Hepatocyte (in vitro differentiated cells): ENCODE measurements at regions not wholly inside any gene's neighbourhood (a gene's known extent, or its start where the extent isn't known, plus 50 kb on each side); places are given as distances from the start of the nearest gene placed in this dataset.

Experiments used
- DNase-seq: peaks from one replicate; pipeline ENCODE4 v3.0.0-alpha.2; 2016; ENCODE audit warnings: low spot score
- H2AFZ ChIP-seq: fragments of 200-600 bp; sonication (generic); 2 replicates; pipeline ENCODE4 v1.6.0; 2016; ENCODE audit warnings: antibody characterized with exemption, mild to moderate bottlenecking
- H3K27ac ChIP-seq: fragments of 200-600 bp; sonication (generic); 2 replicates; pipeline ENCODE4 v1.5.1; 2016; ENCODE audit warnings: mild to moderate bottlenecking
- H3K27me3 ChIP-seq: fragments of 200-600 bp; sonication (generic); 2 replicates; pipeline ENCODE4 v1.6.1; 2016
- H3K36me3 ChIP-seq: fragments of 200-600 bp; sonication (generic); replicated peaks from 2 replicates; pipeline ENCODE4 v1.5.1; 2016; ENCODE audit warnings: low read depth; ENCODE audit not compliant: insufficient read depth
- H3K4me1 ChIP-seq: fragments of 200-600 bp; sonication (generic); 2 replicates; pipeline ENCODE4 v1.5.1; 2016; ENCODE audit warnings: mild to moderate bottlenecking, moderate library complexity; ENCODE audit not compliant: insufficient read depth
- H3K4me2 ChIP-seq: fragments of 200-600 bp; sonication (generic); 2 replicates; pipeline ENCODE4 v1.6.0; 2016
- H3K4me3 ChIP-seq: fragments of 200-600 bp; sonication (generic); 2 replicates; pipeline ENCODE4 v1.5.1; 2016; ENCODE audit warnings: mild to moderate bottlenecking
- H3K79me2 ChIP-seq: fragments of 200-600 bp; sonication (generic); 2 replicates; pipeline ENCODE4 v1.6.0; 2017; ENCODE audit warnings: mild to moderate bottlenecking
- H3K9me2 ChIP-seq: fragments of 200-600 bp; sonication (generic); replicated peaks from 2 replicates; pipeline ENCODE4 v1.6.0; 2017; ENCODE audit warnings: mild to moderate bottlenecking; ENCODE audit not compliant: insufficient read depth
- H3K9me3 ChIP-seq: fragments of 200-600 bp; sonication (generic); 2 replicates; pipeline ENCODE4 v1.5.1; 2016; ENCODE audit warnings: low read depth, mild to moderate bottlenecking
- H4K20me1 ChIP-seq: fragments of 200-600 bp; sonication (generic); 2 replicates; pipeline ENCODE4 v1.6.0; 2016; ENCODE audit warnings: mild to moderate bottlenecking; ENCODE audit not compliant: insufficient read depth, poor library complexity, severe bottlenecking
- EZH2 ChIP-seq: fragments of 200-600 bp; sonication (generic); IDR thresholded peaks from 2 replicates; pipeline ENCODE4 v1.6.1; 2016; ENCODE audit warnings: antibody characterized with exemption, mild to moderate bottlenecking, borderline replicate concordance
- EZH2phosphoT487 ChIP-seq: fragments of 200-600 bp; sonication (generic); IDR thresholded peaks from one replicate; pipeline ENCODE4 v1.6.1; 2018; ENCODE audit warnings: antibody characterized with exemption, mild to moderate bottlenecking, low read depth, moderate library complexity; ENCODE audit not compliant: unreplicated experiment, severe bottlenecking
- WGBS: methylation state at CpG from one replicate; pipeline ENCODE4 v1.1.6; 2016; ENCODE audit warnings: low lambda C conversion rate; ENCODE audit errors: missing lambda C conversion rate; 5-methylcytosine and 5-hydroxymethylcytosine counted together
- TF ChIP-seq, protein P1 (sequence below): fragments of 200-600 bp; sonication (generic); IDR thresholded peaks from 2 replicates; pipeline ENCODE4 v1.5.1; 2016; ENCODE audit warnings: antibody characterized with exemption, mild to moderate bottlenecking; ENCODE audit not compliant: poor library complexity

DNA sequence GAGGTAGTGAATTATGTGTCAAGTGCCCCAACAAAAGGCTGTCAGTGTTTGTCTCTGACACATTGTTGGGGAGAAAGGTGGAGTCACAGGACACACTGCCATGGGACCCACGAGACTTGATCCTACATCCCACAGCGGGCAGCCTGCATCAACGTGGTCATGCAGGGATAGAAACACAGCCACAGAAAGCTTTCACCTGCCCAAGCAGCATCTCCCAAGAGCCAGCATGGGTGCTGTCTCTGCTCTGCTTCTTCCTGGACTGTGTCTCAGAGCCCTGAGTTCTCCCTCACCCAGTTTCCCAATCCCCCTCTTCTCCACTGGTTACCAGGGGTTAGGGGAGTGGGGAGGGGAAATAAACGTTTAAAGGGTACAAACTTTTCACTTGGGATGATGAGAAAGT, 97.2 kb downstream of the VPREB1 start:
- Histone ChIP-seq H3K9me3 (no peaks in the 10 kb centered on the region), H3K36me3 (no peaks in the 10 kb centered on the region), H3K4me3 (no peak overlapping the region), H3K4me1 (peaks cover 7% of the 10 kb centered on the region), H3K9me2 (no peaks in the 10 kb centered on the region), H2AFZ (no peak overlapping the region), H3K4me2 (no peak overlapping the region), H3K27me3 (peaks cover 15% of the 10 kb centered on the region), H3K27ac (no peak overlapping the region), H4K20me1 (no peaks in the 10 kb centered on the region), H3K79me2 (no peaks in the 10 kb centered on the region)
- WGBS, result 69% methylated on average over 4 of the region's 4 CpGs
- TF ChIP-seq, protein P1, sequence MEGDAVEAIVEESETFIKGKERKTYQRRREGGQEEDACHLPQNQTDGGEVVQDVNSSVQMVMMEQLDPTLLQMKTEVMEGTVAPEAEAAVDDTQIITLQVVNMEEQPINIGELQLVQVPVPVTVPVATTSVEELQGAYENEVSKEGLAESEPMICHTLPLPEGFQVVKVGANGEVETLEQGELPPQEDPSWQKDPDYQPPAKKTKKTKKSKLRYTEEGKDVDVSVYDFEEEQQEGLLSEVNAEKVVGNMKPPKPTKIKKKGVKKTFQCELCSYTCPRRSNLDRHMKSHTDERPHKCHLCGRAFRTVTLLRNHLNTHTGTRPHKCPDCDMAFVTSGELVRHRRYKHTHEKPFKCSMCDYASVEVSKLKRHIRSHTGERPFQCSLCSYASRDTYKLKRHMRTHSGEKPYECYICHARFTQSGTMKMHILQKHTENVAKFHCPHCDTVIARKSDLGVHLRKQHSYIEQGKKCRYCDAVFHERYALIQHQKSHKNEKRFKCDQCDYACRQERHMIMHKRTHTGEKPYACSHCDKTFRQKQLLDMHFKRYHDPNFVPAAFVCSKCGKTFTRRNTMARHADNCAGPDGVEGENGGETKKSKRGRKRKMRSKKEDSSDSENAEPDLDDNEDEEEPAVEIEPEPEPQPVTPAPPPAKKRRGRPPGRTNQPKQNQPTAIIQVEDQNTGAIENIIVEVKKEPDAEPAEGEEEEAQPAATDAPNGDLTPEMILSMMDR, result no peak
- TF ChIP-seq EZH2phosphoT487 (no peak), EZH2 (no peak)
- DNase-seq, result no peak

DNA sequence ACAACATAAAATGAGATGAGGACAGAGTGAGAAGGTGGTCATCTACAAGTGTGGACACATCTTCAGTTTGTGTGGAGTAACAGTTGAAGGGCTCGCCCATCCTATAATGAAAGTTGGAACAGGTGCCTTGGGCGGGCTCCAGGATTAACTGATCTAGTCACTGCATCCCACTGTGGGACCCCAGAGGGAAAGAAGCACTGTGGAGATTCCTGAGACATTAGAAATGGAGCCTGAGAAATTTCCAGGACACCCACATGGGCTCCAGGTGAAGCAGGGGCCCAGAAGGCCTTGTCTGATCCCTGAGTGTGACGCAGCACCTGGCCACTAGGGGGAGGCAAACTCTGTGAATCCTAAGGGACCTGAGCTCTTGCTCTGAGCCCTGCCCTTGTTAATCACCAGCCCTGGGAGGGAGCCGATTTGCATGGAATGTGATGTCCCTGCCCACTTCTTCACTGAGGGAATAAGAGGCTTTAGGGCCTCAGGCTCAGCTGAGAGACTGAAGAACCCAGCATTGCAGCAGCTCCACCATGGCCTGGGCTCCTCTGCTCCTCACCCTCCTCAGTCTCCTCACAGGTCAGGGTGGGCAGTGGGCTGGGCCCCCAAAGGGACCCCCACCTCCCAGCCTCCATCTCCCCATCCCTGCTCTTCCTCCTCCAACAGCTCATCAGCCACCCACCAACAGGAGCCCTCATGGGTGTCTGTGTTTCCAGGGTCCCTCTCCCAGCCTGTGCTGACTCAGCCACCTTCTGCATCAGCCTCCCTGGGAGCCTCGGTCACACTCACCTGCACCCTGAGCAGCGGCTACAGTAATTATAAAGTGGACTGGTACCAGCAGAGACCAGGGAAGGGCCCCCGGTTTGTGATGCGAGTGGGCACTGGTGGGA, 98.4 kb downstream of the VPREB1 start:
- H3K36me3 ChIP-seq, result no peaks in the 10 kb centered on the region
- no peaks in the 10 kb centered on the region for H3K9me3 ChIP-seq
- no peaks in the 10 kb centered on the region for H3K9me2 ChIP-seq
- H4K20me1 ChIP-seq, result no peaks in the 10 kb centered on the region
- WGBS, result 62% methylated on average over 8 of the region's 8 CpGs
- H3K4me2 ChIP-seq, result no peak overlapping the region
- peaks cover 15% of the 10 kb centered on the region for H3K27me3 ChIP-seq
- peak overlapping the region; percentile 73 for H3K27ac ChIP-seq
- DNase-seq, result peak; percentile 91
- H3K4me3 ChIP-seq, result no peak overlapping the region
- H3K4me1 ChIP-seq, result peaks cover 7% of the 10 kb centered on the region
- no peak overlapping the region for H2AFZ ChIP-seq
- TF ChIP-seq, protein P1, result peak; percentile 79
- TF ChIP-seq EZH2, result no peak
- no peaks in the 10 kb centered on the region for H3K79me2 ChIP-seq

DNA sequence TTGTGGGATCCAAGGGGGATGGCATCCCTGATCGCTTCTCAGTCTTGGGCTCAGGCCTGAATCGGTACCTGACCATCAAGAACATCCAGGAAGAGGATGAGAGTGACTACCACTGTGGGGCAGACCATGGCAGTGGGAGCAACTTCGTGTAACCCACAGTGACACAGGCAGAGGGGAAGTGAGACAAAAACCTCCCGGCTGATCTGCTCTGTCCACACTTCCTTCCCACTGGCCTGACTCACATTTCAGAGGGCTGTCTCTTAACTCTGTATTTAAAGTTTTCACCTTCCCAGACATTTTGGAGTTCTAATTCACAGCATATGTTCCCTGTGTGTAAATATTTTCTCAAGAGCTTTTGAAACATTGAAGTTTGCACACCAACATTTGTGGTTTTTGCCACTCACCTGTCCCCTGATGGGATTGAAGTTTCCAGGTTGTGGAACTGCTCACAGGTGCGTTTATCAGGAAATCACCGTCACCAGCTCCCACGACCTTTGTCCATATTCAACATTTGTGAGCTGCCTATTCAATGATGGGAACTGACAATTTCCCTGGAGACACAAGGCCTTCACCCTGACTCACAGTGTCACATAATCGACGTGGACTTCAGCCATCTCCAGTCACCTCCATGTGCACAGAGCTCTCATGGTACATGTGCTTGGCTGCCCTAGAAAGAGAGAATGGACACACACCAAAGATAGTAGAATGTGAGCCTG, 99.2 kb downstream of the VPREB1 start:
- Histone ChIP-seq H4K20me1 (no peaks in the 10 kb centered on the region), H3K9me2 (no peaks in the 10 kb centered on the region), H2AFZ (no peak overlapping the region), H3K9me3 (no peaks in the 10 kb centered on the region), H3K36me3 (no peaks in the 10 kb centered on the region), H3K4me3 (no peak overlapping the region), H3K27ac (peak overlapping the region; percentile 73), H3K79me2 (no peaks in the 10 kb centered on the region), H3K4me2 (no peak overlapping the region), H3K4me1 (peaks cover 7% of the 10 kb centered on the region), H3K27me3 (peaks cover 18% of the 10 kb centered on the region)
- TF ChIP-seq EZH2phosphoT487, result no peak
- TF ChIP-seq EZH2, result no peak
- TF ChIP-seq, protein P1, result no peak
- WGBS, result 73% methylated on average over 9 of the region's 9 CpGs
- DNase-seq, result peak; percentile 25
